AML-193 (cell line): ENCODE measurements at regions not wholly inside any gene's neighbourhood (a gene's known extent, or its start where the extent isn't known, plus 50 kb on each side); places are given as distances from the start of the nearest gene placed in this dataset.

Experiments used
- DNase-seq, 2 experiments: peaks; one replicate each; lab custom pipeline; 2025; lab: John Stamatoyannopoulos, UW

DNA sequence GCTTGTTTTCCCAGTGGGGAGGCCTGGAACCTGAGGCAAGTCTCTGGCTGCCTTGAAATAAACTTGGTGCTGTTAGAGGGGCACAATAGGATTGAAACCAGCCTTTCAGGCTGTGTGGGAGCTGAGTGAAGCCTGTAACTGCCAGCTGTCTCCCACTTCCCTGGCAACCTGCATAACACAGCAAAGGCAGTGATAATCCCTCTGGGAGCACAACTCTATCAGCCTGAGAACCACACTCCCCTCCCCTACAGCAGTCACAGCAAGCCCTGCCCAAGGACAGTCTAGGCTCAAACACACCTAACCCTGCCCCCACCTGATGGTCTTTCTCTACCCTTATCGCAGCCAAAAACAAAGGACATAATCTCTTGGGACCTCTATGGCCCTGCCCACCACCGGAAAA, 683.8 kb upstream of the ATXN8OS start:
- no peak for DNase-seq

- DNase-seq = no peak
Measured at GRCh38 chr13:69418319-69418718, 689.3 kb upstream of the ATXN8OS start.

DNA sequence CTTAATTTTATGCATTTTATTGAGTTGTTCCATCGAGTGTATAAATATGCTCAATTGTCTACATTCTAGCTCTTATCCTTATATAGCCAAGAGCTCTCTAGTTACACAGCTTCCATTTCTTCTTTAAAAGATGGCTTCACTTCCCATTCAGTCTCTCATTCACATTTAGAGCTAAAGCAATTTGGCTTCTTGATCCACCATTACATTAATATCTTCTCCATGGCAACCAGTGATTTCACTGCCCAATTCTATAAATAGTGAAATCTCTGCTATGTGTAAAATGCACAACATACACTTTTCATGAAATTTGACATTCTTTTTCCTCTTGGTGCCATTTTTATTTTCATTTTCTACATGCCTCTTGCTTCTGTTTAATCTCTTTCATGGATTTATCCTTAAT, 696.9 kb upstream of the ATXN8OS start:
- no peak for DNase-seq

GRCh38 chr13:69391756-69392155, 715.9 kb upstream of the ATXN8OS start:
- no peak for DNase-seq

DNA sequence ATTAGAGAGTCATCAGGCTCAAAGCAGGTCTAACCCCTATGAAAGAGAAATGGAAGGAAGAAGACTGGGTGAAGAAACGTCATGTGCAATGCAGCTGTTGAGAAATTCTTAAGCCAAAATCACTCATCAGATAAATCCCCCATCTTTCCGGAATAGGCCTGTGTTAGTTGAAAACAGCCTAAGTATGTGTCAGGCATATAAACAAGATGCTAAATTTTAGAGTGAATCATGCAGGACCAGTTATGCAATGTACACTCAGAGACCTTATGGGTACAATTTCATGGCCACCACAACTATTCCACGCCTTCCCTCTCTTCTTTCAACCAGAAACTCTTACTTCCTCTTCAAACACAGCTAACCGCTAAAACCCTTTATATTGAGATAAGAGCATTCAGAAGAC, 717.7 kb upstream of the ATXN8OS start:
- no peak for DNase-seq

DNA sequence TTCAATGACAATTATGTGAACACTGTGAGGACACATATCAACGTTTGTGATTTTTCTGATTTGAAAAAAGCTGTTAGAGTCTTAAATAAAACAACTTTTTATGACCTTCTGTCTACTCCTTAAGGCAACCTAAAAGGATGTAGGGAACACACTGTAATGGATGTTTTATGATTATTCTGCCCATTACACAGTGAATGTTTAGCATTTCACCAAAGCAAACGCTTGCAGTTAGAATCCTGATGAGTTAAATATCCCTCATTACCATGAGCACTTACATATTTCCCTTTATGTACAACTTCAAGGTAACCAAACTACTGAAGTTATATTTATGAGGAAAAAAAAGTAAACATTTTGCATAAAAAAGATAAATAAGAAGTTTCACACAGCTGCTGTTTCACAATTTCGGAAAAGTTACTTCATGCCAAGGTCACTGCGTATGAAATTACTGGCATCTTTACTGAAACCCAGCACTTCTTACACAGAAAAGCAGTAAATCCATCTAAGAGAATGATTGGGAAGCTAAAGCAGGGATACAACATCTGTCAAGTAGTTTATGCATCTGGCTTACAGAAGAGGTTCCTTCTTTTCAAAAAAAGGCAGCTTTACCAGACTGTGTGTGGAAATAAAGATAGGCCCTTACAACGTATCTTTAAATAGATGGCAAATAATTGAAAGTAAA, 733.7 kb upstream of the ATXN8OS start:
- DNase-seq = no peak

DNA sequence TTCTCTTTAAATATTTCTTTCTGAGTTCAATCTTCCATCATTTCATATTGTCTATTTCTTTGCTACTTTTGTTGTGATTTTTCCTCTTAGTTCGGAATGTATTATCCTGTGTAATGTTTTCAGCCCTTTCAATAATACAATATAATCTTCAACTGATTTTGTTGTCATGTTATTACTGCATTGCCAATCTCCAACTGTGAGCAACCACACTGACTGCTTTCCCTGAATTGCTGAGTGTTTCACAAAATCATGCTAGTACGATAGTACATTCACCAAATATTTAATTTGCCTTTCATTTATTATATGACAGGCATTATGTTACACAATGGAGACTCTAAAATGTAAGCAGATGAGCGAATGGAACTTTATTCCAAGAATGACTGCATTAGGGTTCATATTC, 744.3 kb upstream of the ATXN8OS start:
- DNase-seq = no peak

DNA sequence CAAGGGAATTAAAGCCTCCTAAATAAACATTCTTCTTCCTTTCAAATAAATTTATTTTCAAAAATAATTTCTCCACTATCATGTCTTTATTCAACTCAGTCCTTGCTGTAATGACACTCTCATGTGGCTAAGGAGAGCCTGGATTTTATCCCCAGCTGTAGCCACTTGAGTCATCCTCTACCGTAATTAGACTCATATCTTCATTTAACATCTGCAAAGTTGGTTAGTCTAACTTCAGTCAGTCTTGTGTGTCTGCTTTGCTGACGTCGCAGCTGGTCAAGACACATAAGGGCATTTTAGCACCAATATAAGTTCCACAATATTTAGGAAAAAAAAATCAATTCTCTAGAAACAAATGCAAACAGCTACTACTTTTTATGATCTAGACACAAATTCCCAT, 776.4 kb upstream of the ATXN8OS start:
- DNase-seq = no peak

DNA sequence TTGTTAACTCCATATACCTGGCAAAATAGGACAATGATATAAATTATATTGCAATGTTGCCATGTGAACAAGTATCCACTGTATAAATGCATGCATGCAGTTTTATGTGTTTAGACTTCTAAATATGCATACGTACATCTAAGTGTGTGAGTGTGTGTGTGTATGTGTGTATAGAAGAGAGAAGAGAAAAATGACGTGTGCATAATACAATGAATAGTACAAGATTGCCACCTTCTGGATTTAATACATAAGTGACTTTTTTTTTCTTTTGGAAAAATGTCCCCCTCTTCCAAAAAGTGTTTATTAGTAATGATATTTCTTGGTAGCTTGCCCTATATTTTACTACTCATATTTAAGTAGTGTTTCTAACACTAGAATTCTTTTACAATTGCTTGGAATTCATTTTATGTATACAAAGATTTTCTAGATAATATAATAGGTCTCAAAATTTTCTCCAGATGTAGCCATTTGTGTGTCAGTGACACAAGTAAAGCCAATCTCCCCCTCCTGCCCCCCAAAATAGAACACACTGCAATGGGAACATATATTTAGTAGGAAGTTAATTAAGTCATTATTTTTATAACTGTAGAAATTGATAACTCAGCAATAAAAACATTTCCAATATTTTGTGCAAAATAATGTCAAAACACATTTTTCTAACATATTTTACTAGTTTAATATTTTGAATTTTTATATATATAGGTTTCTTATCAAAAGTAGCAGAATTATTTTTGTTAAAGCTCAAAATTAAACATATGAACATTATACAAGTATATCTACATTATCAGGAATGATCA, 783.3 kb upstream of the ATXN8OS start:
- peak; percentile 53 to 70 for DNase-seq

DNA sequence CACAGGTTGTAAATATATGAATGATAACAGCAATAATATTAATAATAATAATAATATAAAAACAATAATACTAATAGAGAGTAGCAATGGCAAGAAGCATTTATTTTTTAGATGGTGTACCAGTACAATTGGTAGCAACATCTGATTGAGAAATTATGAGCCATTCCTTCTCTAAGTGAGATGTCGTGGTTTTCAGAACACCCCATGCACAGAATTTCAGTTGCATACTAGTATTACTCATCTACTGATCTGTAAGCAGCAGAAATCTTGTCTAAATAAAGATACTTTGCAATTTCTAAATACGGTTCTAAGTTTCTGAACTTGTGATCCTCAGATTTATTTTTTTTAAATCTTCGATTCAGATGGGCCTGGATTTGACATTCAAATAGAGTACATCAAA, 788.0 kb upstream of the ATXN8OS start:
- DNase-seq = no peak

- DNase-seq = no peak
Measured at GRCh38 chr13:69315039-69315438, 792.6 kb upstream of the ATXN8OS start.

- DNase-seq = no peak
Measured at GRCh38 chr13:69306766-69307165, 800.9 kb upstream of the ATXN8OS start.

GRCh38 chr13:69300131-69300530, 807.5 kb upstream of the ATXN8OS start:
- no peak for DNase-seq

GRCh38 chr13:69296130-69296529, 811.5 kb upstream of the ATXN8OS start:
- DNase-seq = no peak

GRCh38 chr13:69292789-69293425, 814.7 kb upstream of the ATXN8OS start:
- no peak for DNase-seq

DNA sequence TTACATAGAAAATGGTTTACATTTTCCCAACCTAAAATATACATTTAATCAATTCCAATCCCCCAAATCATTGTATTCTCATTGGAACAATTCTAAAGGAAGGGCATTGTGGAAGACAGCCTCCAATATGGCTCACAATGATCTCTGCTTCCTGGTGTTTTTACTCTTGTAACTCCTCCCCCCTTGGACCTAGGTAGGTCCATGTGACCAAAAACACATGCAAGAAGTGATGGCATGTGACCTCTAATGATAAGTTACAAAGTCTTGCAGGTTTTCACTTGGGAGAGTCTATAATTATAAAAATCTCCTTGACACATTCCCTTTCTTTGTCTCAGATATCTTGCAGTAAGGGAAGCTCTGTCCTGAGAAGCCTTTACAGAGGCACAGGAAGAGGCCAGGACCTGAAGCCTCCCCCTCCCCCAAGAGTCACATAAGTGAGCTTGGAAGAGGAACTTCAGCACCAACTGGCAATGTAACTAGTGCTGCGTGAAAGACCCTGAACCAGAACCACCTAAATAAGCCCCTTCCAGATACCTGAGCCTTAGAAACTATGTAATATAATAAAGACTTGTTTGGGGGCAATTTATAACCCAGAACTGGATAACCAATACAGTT, 816.2 kb upstream of the ATXN8OS start:
- no peak for DNase-seq

GRCh38 chr13:69288026-69288425, 819.6 kb upstream of the ATXN8OS start:
- DNase-seq = no peak

DNA sequence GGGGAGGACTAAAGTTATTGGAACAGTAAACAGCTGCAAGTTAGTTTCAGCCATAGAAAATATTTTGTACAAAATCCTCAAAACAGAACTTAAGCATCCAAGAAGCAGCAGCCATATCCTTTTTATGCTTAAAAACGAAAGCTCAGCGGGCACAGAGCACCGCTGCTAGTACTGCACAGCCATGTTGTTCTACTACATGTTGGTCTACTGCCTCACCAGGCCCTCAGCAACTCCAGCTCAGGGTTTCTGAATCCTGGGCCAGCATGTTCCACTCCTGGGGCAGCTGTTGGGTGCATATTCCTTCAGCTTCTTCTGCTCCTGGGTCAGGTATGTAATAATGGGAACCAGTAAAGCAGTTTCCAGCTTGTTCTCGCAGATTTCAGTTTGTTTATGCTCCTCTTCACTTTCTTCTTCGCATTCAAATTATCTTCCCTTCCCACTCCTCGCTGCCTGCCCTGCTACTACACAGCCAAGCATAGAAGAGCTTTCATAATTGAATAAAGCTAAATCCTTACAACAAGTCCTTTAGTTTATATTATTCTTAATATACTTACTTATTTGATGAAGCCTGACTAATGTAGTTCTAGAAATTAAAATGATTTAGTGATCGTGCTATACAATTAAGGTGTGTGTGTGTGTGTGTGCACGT, 820.5 kb upstream of the ATXN8OS start:
- no peak for DNase-seq

GRCh38 chr13:69283837-69284236, 823.8 kb upstream of the ATXN8OS start:
- no peak for DNase-seq

DNA sequence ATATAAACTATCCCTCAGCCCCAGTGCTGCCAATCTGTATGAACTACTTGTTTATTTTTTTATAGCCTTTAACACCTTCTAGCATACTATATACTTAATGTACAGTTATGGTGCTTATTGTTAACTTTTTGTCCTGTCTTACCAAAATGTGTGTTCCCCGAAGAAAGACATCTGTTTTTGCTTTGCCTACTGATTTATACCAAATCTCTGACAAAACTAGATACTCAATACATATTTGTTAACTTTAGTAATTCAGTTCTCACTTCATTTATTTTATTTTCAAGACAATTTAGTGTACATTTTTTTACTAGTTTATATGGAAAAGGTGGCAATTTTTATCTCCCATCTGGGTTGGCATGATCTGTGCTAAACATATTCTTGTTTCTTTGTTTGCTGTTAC, 824.3 kb upstream of the ATXN8OS start:
- no peak for DNase-seq

DNA sequence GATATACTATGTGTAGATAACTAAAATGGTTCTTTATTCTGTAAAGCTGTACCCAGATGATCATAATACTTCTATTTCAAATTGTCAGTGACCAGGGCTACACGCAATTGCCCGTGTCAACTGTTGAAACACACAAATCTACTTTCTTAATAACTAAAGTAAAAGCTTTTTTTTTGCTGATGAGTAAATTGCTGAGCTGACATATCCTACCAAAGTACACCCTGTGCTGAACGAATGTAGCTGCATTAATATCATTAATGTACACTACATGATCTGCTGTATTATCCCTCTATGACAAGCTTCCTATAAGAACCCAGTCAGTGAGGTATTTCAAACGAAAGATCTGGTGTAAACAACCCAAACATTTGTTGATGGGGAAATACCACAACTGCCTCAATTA, 827.2 kb upstream of the ATXN8OS start:
- no peak for DNase-seq

GRCh38 chr13:69279213-69279612, 828.4 kb upstream of the ATXN8OS start:
- no peak for DNase-seq
